Body of pancreas (tissue), 4 donors: ENCODE measurements at regions not wholly inside any gene's neighbourhood (a gene's known extent, or its start where the extent isn't known, plus 50 kb on each side); places are given as distances from the start of the nearest gene placed in this dataset.

Source experiments
- ATAC-seq: fragments of 150-250 bp; one replicate; pipeline ENCODE4 v1.9.1; 2016
- DNase-seq, 4 donors: peaks; one replicate each; pipeline ENCODE4 v3.0.0-alpha.2; 2019
- H3K27ac ChIP-seq, 4 donors: fragments of 200-600 bp; sonication (generic); 1 replicate in 3 of 4; 2 replicates in 1 of 4; pipeline versions ENCODE4 v1.5.1 to v1.6.1; 2016 to 2019; ENCODE audit warnings: mild to moderate bottlenecking in 1 of 4, mixed read lengths in 1 of 4, moderate library complexity in 1 of 4
- H3K27me3 ChIP-seq, 2 donors: fragments of 200-600 bp; sonication (generic); one replicate each; pipeline ENCODE4 v1.6.0; 2016; ENCODE audit warnings: mild to moderate bottlenecking in 1 of 2
- H3K36me3 ChIP-seq, 2 donors: fragments of 200-600 bp; sonication (generic); replicated peaks in 1 of 2; 2 replicates each; pipeline ENCODE4 v1.5.1; 2016; ENCODE audit warnings: low read depth in 2 of 2; ENCODE audit not compliant: insufficient read depth in 1 of 2
- H3K4me1 ChIP-seq: fragments of 200-600 bp; sonication (generic); one replicate; pipeline ENCODE4 v1.6.0; 2016
- H3K4me3 ChIP-seq, 2 donors: fragments of 200-600 bp; sonication (generic); 1 replicate in 1 of 2; 2 replicates in 1 of 2; pipeline ENCODE4 v1.5.1; 2016 to 2019
- H3K9me3 ChIP-seq, 3 donors: fragments of 200-600 bp; sonication (generic); 1 replicate in 2 of 3; 2 replicates in 1 of 3; pipeline ENCODE4 v1.5.1; 2016
- CTCF ChIP-seq, 7 experiments: fragments of 450-650 bp in 4 of 7; fragments of 200-600 bp in 3 of 7; sonication (generic) in 3 of 7; IDR thresholded peaks; one replicate each; pipeline ENCODE4 v1.5.1; 2016 to 2019; ENCODE audit warnings: antibody characterized with exemption in 7 of 7
- POLR2A ChIP-seq, 3 donors: fragments of 450-650 bp; IDR thresholded peaks; one replicate each; pipeline ENCODE4 v1.6.1; 2016; ENCODE audit warnings: antibody characterized with exemption in 3 of 3, mild to moderate bottlenecking in 2 of 3
- WGBS, 2 donors: methylation state at CpG; one replicate each; pipeline ENCODE4 v1.1.5; 2017; 5-methylcytosine and 5-hydroxymethylcytosine counted together
- intact Hi-C: fragments of 100-400 bp; cut with DNase I; formaldehyde crosslinking; loops from one replicate; pipeline ENCODE4 v1.15.1; 2023

GRCh38 chr12:16719713-16720416 is 113.9 kb upstream of the LMO3 start:
- DNase-seq, result no peak
- no peak for TF ChIP-seq CTCF (IDR thresholded peaks at IDR 0.05)
- no peak for TF ChIP-seq POLR2A (IDR thresholded peaks at IDR 0.05)
- Histone ChIP-seq H3K4me3 (no peak overlapping the region), H3K27me3 (no peaks in the 10 kb centered on the region), H3K27ac (no peak overlapping the region), H3K4me1 (no peaks in the 10 kb centered on the region), H3K9me3 (no peaks in the 10 kb centered on the region), H3K36me3 (no peaks in the 10 kb centered on the region)
- ATAC-seq, result no peak
- intact Hi-C loops, result no loop called here
- WGBS, 2 donors, result 39 to 41% methylated on average over 2 of the region's 2 CpGs

GRCh38 chr12:16716928-16717327 is 111.0 kb upstream of the LMO3 start:
- DNase-seq, result no peak
- Histone ChIP-seq H3K4me1 (no peaks in the 10 kb centered on the region), H3K9me3 (no peaks in the 10 kb centered on the region), H3K27me3 (no peaks in the 10 kb centered on the region), H3K27ac (no peak overlapping the region), H3K4me3 (no peak overlapping the region), H3K36me3 (no peaks in the 10 kb centered on the region)
- no peak for ATAC-seq
- intact Hi-C loops, result no loop called here
- 70 to 74% methylated on average over 5 of the region's 5 CpGs for WGBS, 2 donors
- no peak for TF ChIP-seq POLR2A (IDR thresholded peaks at IDR 0.05)
- no peak for TF ChIP-seq CTCF (IDR thresholded peaks at IDR 0.05)

GRCh38 chr12:16692099-16692498 is 86.1 kb upstream of the LMO3 start:
- WGBS, 2 donors, result 38 to 41% methylated on average over 3 of the region's 3 CpGs
- intact Hi-C loops, result no loop called here
- no peaks in the 10 kb centered on the region for H3K9me3 ChIP-seq
- no peak for TF ChIP-seq POLR2A (IDR thresholded peaks at IDR 0.05)
- TF ChIP-seq CTCF (IDR thresholded peaks at IDR 0.05), result peak in 1 of 7 experiments; percentile 6
- no peaks in the 10 kb centered on the region for H3K27me3 ChIP-seq
- ATAC-seq, result peak; percentile 49
- DNase-seq, result no peak
- H3K4me3 ChIP-seq, result no peak overlapping the region
- H3K4me1 ChIP-seq, result peaks cover 3% of the 10 kb centered on the region
- no peaks in the 10 kb centered on the region for H3K36me3 ChIP-seq
- peak overlapping the region in 3 of 4 donors; percentile 6 to 61 (median 34) for H3K27ac ChIP-seq

GRCh38 chr12:16691624-16692023 is 85.7 kb upstream of the LMO3 start:
- Histone ChIP-seq H3K27me3 (no peaks in the 10 kb centered on the region), H3K27ac (peak overlapping the region in 3 of 4 donors; percentile 6 to 61 (median 34)), H3K4me3 (no peak overlapping the region), H3K9me3 (no peaks in the 10 kb centered on the region), H3K4me1 (peaks cover 3% of the 10 kb centered on the region), H3K36me3 (no peaks in the 10 kb centered on the region)
- ATAC-seq (peak; percentile 88), DNase-seq (peak; percentile 50 to 79 (median 66))
- 28 to 32% methylated on average over 2 of the region's 2 CpGs for WGBS, 2 donors
- intact Hi-C loops, result no loop called here
- TF ChIP-seq CTCF (IDR thresholded peaks at IDR 0.05) (peak in 2 of 7 experiments; percentile 2 to 13), POLR2A (IDR thresholded peaks at IDR 0.05) (no peak)

- TF ChIP-seq CTCF (IDR thresholded peaks at IDR 0.05) (no peak), POLR2A (IDR thresholded peaks at IDR 0.05) (no peak)
- H3K4me1 ChIP-seq, result peaks cover 3% of the 10 kb centered on the region
- no peaks in the 10 kb centered on the region for H3K27me3 ChIP-seq
- ATAC-seq (no peak), DNase-seq (no peak)
- H3K36me3 ChIP-seq, result no peaks in the 10 kb centered on the region
- no peak overlapping the region for H3K4me3 ChIP-seq
- no peak overlapping the region for H3K27ac ChIP-seq
- no peaks in the 10 kb centered on the region for H3K9me3 ChIP-seq
- WGBS, 2 donors, result 57 to 71% methylated on average over 1 of the region's 1 CpG
- intact Hi-C loops, result no loop called here
These were observed 82.2 kb upstream of the LMO3 start for GRCh38 chr12:16688200-16688599.
